ENCODE measurements at regions not wholly inside any gene's neighbourhood (a gene's known extent, or its start where the extent isn't known, plus 50 kb on each side); places are given as distances from the start of the nearest gene placed in this dataset.

DNA sequence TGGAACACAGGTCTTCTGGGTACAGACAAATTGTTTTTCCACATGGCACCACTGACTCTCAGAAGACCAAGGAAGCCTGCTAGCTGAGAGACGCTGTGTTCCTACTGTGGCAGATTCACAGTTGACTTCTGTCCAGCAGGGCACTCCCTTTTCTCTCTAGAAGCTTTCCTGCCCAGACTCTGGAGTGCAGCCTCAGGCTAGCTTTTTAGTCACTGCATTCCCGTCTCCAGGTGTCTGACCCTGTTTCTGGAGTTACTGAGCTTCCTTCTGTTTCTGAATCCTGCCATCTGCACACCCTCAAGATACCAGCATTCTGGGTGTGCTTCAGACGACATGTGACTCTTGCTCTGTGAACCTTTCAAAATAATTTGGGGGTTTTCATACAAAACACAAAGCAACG, 125.1 kb downstream of the TMEM200C start:
- Histone ChIP-seq H3K36me3 (ENCODE audit: control insufficient read depth, insufficient read depth, low read length) (no peaks in the 10 kb centered on the region), H3K9me3 (ENCODE audit: control insufficient read depth, low read length) (no peaks in the 10 kb centered on the region), H3K4me1 (ENCODE audit: control insufficient read depth, insufficient read depth, low read length) (no peaks in the 10 kb centered on the region), H3K4me3 (ENCODE audit: insufficient read depth, low read depth, low read length) (no peak overlapping the region), H3K27me3 (ENCODE audit: control insufficient read depth, insufficient read depth, low read length, poor library complexity, severe bottlenecking) (no peaks in the 10 kb centered on the region), H3K27ac (ENCODE audit: insufficient read depth, low read depth, low read length, poor library complexity, severe bottlenecking) (no peak overlapping the region)
- WGBS, 2 experiments: 88 to 90% methylated on average over 4 of the region's 4 CpGs

DNA sequence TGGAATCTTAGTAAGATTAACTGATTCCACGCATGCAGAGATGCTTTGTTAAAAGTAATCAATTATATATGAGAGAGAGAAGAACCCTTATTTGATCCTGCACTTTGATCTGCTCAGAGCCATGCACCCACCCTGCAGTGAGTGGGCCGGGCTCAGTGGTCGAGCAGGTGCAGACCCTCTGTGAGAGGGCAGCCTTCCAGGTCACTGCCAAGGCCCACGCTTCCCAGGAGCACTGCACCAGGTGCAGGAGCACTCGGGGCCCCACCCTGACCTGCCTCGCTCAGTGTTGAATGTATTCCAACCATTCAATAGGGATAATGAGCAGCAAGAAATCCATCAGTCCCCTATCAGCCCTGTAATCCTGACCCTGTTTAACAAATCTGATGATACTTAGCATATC, 126.9 kb downstream of the TMEM200C start:
- 88 to 93% methylated on average over 6 of the region's 6 CpGs for WGBS, 2 experiments
- Histone ChIP-seq H3K4me3 (ENCODE audit: insufficient read depth, low read depth, low read length) (no peak overlapping the region), H3K4me1 (ENCODE audit: control insufficient read depth, insufficient read depth, low read length) (no peaks in the 10 kb centered on the region), H3K27me3 (ENCODE audit: control insufficient read depth, insufficient read depth, low read length, poor library complexity, severe bottlenecking) (no peaks in the 10 kb centered on the region), H3K36me3 (ENCODE audit: control insufficient read depth, insufficient read depth, low read length) (no peaks in the 10 kb centered on the region), H3K9me3 (ENCODE audit: control insufficient read depth, low read length) (no peaks in the 10 kb centered on the region), H3K27ac (ENCODE audit: insufficient read depth, low read depth, low read length, poor library complexity, severe bottlenecking) (no peak overlapping the region)

- no peak overlapping the region for H3K27ac ChIP-seq (ENCODE audit: insufficient read depth, low read depth, low read length, poor library complexity, severe bottlenecking)
- H3K9me3 ChIP-seq (ENCODE audit: control insufficient read depth, low read length): no peaks in the 10 kb centered on the region
- H3K4me3 ChIP-seq (ENCODE audit: insufficient read depth, low read depth, low read length): no peak overlapping the region
- no peaks in the 10 kb centered on the region for H3K27me3 ChIP-seq (ENCODE audit: control insufficient read depth, insufficient read depth, low read length, poor library complexity, severe bottlenecking)
- no peaks in the 10 kb centered on the region for H3K4me1 ChIP-seq (ENCODE audit: control insufficient read depth, insufficient read depth, low read length)
- H3K36me3 ChIP-seq (ENCODE audit: control insufficient read depth, insufficient read depth, low read length): no peaks in the 10 kb centered on the region
- 36 to 41% methylated on average over 4 of the region's 4 CpGs for WGBS, 2 experiments
These were observed 136.1 kb downstream of the TMEM200C start for GRCh38 chr18:5759194-5759593.

GRCh38 chr18:5756823-5757222, 138.5 kb downstream of the TMEM200C start:
- Histone ChIP-seq H3K36me3 (ENCODE audit: control insufficient read depth, insufficient read depth, low read length) (no peaks in the 10 kb centered on the region), H3K9me3 (ENCODE audit: control insufficient read depth, low read length) (no peaks in the 10 kb centered on the region), H3K4me1 (ENCODE audit: control insufficient read depth, insufficient read depth, low read length) (no peaks in the 10 kb centered on the region), H3K27me3 (ENCODE audit: control insufficient read depth, insufficient read depth, low read length, poor library complexity, severe bottlenecking) (no peaks in the 10 kb centered on the region), H3K4me3 (ENCODE audit: insufficient read depth, low read depth, low read length) (no peak overlapping the region), H3K27ac (ENCODE audit: insufficient read depth, low read depth, low read length, poor library complexity, severe bottlenecking) (no peak overlapping the region)
- WGBS, 2 experiments: 89 to 90% methylated on average over 6 of the region's 6 CpGs

DNA sequence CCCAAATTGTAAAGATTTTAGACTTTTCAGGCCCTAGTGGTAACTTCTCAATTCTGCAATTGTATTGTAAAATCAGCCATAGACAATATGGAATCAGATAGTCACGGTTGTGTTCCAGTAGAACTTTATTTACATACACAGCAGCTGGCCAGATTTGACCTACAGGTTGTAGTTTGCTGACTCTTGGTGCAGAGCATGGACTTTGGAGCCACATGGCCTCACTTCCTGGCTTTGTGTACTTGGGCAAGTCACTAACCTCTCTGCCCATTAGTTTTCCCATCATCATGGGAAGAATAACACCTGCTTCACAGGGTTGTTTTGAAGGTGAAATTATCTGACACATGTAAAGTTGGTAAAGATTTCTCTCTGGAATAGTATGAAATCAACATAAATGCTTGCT, 147.6 kb downstream of the TMEM200C start:
- WGBS, 2 experiments: 79 to 86% methylated on average over 1 of the region's 1 CpG
- no peaks in the 10 kb centered on the region for H3K27me3 ChIP-seq (ENCODE audit: control insufficient read depth, insufficient read depth, low read length, poor library complexity, severe bottlenecking)
- H3K36me3 ChIP-seq (ENCODE audit: control insufficient read depth, insufficient read depth, low read length): no peaks in the 10 kb centered on the region
- no peaks in the 10 kb centered on the region for H3K4me1 ChIP-seq (ENCODE audit: control insufficient read depth, insufficient read depth, low read length)
- H3K27ac ChIP-seq (ENCODE audit: insufficient read depth, low read depth, low read length, poor library complexity, severe bottlenecking): no peak overlapping the region
- H3K4me3 ChIP-seq (ENCODE audit: insufficient read depth, low read depth, low read length): no peak overlapping the region
- H3K9me3 ChIP-seq (ENCODE audit: control insufficient read depth, low read length): no peaks in the 10 kb centered on the region

- no peaks in the 10 kb centered on the region for H3K36me3 ChIP-seq (ENCODE audit: control insufficient read depth, insufficient read depth, low read length)
- no peaks in the 10 kb centered on the region for H3K4me1 ChIP-seq (ENCODE audit: control insufficient read depth, insufficient read depth, low read length)
- no peak overlapping the region for H3K4me3 ChIP-seq (ENCODE audit: insufficient read depth, low read depth, low read length)
- no peaks in the 10 kb centered on the region for H3K9me3 ChIP-seq (ENCODE audit: control insufficient read depth, low read length)
- H3K27ac ChIP-seq (ENCODE audit: insufficient read depth, low read depth, low read length, poor library complexity, severe bottlenecking): no peak overlapping the region
- 66 to 71% methylated on average over 6 of the region's 6 CpGs for WGBS, 2 experiments
- no peaks in the 10 kb centered on the region for H3K27me3 ChIP-seq (ENCODE audit: control insufficient read depth, insufficient read depth, low read length, poor library complexity, severe bottlenecking)
These were observed 148.5 kb downstream of the TMEM200C start for GRCh38 chr18:5746844-5747243.

DNA sequence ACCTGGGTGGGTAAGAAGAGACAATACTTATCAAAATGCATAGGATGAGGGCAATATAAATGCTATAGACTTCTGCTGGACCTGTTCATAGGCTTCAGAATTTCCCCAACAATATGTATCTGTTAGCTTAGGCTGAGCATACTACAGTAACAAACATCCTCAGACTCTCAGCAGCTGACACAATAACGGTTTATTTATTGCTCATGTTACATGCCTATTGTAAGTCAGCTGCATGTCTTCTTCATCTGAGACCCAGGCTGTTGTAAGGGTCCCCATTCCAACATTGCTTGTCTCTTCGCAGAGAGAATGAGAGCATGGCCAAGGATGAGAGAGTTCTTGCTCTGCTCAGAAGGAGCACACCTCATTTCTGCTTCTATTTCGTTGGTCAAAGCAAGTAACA, 150.7 kb downstream of the TMEM200C start:
- no peak overlapping the region for H3K4me3 ChIP-seq (ENCODE audit: insufficient read depth, low read depth, low read length)
- 90 to 92% methylated on average over 3 of the region's 3 CpGs for WGBS, 2 experiments
- H3K36me3 ChIP-seq (ENCODE audit: control insufficient read depth, insufficient read depth, low read length): no peaks in the 10 kb centered on the region
- H3K27me3 ChIP-seq (ENCODE audit: control insufficient read depth, insufficient read depth, low read length, poor library complexity, severe bottlenecking): no peaks in the 10 kb centered on the region
- no peaks in the 10 kb centered on the region for H3K4me1 ChIP-seq (ENCODE audit: control insufficient read depth, insufficient read depth, low read length)
- H3K9me3 ChIP-seq (ENCODE audit: control insufficient read depth, low read length): no peaks in the 10 kb centered on the region
- no peak overlapping the region for H3K27ac ChIP-seq (ENCODE audit: insufficient read depth, low read depth, low read length, poor library complexity, severe bottlenecking)

DNA sequence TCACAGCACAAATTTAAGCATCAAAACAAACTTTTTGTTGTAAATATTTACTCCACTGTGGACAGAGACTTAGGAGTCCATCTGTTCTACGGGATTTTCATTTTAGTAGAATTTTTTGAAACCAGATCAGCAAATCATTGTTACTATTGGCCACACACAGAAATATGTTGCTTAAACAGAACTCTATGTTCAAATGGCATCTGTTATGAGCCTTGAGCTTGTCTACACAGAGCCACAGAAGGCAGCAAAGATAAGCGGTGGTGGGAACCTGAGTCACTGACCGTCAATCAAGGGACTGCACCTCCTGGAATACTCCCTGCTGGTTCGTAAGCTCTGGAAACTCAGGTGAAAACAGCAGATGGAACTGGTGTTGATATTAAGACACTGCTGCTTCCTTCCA, 156.8 kb downstream of the TMEM200C start:
- Histone ChIP-seq H3K4me3 (ENCODE audit: insufficient read depth, low read depth, low read length) (no peak overlapping the region), H3K27ac (ENCODE audit: insufficient read depth, low read depth, low read length, poor library complexity, severe bottlenecking) (no peak overlapping the region), H3K36me3 (ENCODE audit: control insufficient read depth, insufficient read depth, low read length) (no peaks in the 10 kb centered on the region), H3K27me3 (ENCODE audit: control insufficient read depth, insufficient read depth, low read length, poor library complexity, severe bottlenecking) (no peaks in the 10 kb centered on the region), H3K4me1 (ENCODE audit: control insufficient read depth, insufficient read depth, low read length) (no peaks in the 10 kb centered on the region), H3K9me3 (ENCODE audit: control insufficient read depth, low read length) (no peaks in the 10 kb centered on the region)
- 91% methylated on average over 4 of the region's 4 CpGs for WGBS, 2 experiments

- H3K36me3 ChIP-seq (ENCODE audit: control insufficient read depth, insufficient read depth, low read length): no peaks in the 10 kb centered on the region
- H3K9me3 ChIP-seq (ENCODE audit: control insufficient read depth, low read length): no peaks in the 10 kb centered on the region
- 95 to 96% methylated on average over 7 of the region's 7 CpGs for WGBS, 2 experiments
- H3K27me3 ChIP-seq (ENCODE audit: control insufficient read depth, insufficient read depth, low read length, poor library complexity, severe bottlenecking): no peaks in the 10 kb centered on the region
- no peak overlapping the region for H3K4me3 ChIP-seq (ENCODE audit: insufficient read depth, low read depth, low read length)
- no peaks in the 10 kb centered on the region for H3K4me1 ChIP-seq (ENCODE audit: control insufficient read depth, insufficient read depth, low read length)
- no peak overlapping the region for H3K27ac ChIP-seq (ENCODE audit: insufficient read depth, low read depth, low read length, poor library complexity, severe bottlenecking)
These were observed 163.0 kb downstream of the TMEM200C start for GRCh38 chr18:5732318-5732717.

DNA sequence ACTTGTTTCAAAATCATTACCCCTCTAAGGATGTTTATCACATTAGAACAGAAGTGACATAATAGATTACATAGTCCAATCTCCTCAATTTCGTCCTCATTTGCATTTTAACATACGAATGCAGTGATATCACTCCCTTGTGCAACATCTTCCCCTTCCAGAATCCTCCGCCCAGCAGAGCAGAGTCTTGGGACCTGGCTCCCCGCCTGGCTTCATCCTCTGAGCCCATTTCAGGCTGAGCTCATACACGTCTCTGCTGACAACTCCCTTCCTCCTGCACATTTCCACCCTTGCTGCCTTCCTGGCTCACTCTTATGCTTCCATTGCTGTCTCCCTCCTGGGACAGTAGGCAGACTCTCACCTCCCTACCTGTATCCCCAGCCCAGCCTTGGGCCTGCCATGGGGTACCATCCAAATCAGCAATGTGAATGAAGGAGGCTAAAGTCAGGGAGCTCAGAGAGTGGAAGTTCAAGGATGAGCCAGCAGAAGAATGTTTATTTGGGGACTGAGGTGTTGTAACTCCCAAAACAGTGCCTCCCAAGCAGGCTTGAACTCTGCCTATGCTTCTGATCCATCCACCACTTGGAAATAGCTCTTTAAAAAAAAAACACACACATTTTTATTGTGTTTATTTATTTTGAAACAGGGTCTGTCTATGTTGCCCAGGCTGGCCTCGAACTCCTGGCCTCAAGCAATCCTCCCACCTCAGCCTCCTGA, 165.2 kb downstream of the TMEM200C start:
- 92 to 95% methylated on average over 6 of the region's 6 CpGs for WGBS, 2 experiments
- Histone ChIP-seq H3K27me3 (ENCODE audit: control insufficient read depth, insufficient read depth, low read length, poor library complexity, severe bottlenecking) (no peaks in the 10 kb centered on the region), H3K36me3 (ENCODE audit: control insufficient read depth, insufficient read depth, low read length) (no peaks in the 10 kb centered on the region), H3K9me3 (ENCODE audit: control insufficient read depth, low read length) (no peaks in the 10 kb centered on the region), H3K27ac (ENCODE audit: insufficient read depth, low read depth, low read length, poor library complexity, severe bottlenecking) (no peak overlapping the region), H3K4me1 (ENCODE audit: control insufficient read depth, insufficient read depth, low read length) (no peaks in the 10 kb centered on the region), H3K4me3 (ENCODE audit: insufficient read depth, low read depth, low read length) (no peak overlapping the region)

DNA sequence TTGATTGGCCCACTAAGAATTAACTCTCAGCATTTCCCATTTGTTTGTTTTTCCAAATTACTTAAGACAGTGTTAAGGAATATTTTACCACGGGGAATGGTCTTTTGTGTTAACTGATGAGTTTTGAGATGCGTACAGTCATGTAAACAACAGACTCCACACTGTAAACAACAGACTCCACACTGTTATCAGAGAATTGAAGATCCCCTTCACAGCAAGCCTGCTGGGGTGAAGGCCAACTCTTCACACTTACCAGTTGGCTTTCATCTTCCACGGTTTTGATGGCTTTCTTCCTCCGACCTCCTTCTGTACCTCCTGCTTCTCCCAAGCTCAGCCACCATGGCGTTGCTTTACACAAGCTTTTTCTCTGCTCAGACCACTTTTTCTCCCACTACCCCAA, 166.8 kb downstream of the TMEM200C start:
- no peaks in the 10 kb centered on the region for H3K9me3 ChIP-seq (ENCODE audit: control insufficient read depth, low read length)
- 56 to 57% methylated on average over 4 to 5 of the region's 5 CpGs for WGBS, 2 experiments
- no peaks in the 10 kb centered on the region for H3K36me3 ChIP-seq (ENCODE audit: control insufficient read depth, insufficient read depth, low read length)

More for the DNA sequence above, 166.8 kb downstream of the TMEM200C start:
- Histone ChIP-seq H3K27me3 (ENCODE audit: control insufficient read depth, insufficient read depth, low read length, poor library complexity, severe bottlenecking) (no peaks in the 10 kb centered on the region), H3K4me1 (ENCODE audit: control insufficient read depth, insufficient read depth, low read length) (no peaks in the 10 kb centered on the region), H3K27ac (ENCODE audit: insufficient read depth, low read depth, low read length, poor library complexity, severe bottlenecking) (no peak overlapping the region), H3K4me3 (ENCODE audit: insufficient read depth, low read depth, low read length) (no peak overlapping the region)

Data from ectodermal cell (in vitro differentiated cells).